ENCODE measurements at regions not wholly inside any gene's neighbourhood (a gene's known extent, or its start where the extent isn't known, plus 50 kb on each side); places are given as distances from the start of the nearest gene placed in this dataset.

GRCh38 chr5:171600741-171601265, 181.4 kb downstream of the FGF18 start:
- ChIA-PET POLR2A (ENCODE audit: unreplicated experiment) (no interaction called here), CTCF (no interaction called here)
- Histone ChIP-seq H3K9me1 (ENCODE audit: insufficient read depth, low read length) (no peaks in the 10 kb centered on the region; the same call in 1 of the 2 replicates), H3K36me3 (ENCODE audit: control insufficient read depth, insufficient read depth, low read length) (no peaks in the 10 kb centered on the region), H2AK9ac (replicated peaks; ENCODE audit: low read depth, low read length, poor library complexity) (no peak overlapping the region), H2BK20ac (ENCODE audit: low read depth, low read length) (no peak overlapping the region), H2AK5ac (ENCODE audit: low read depth, low read length) (no peak overlapping the region), H3K4ac (ENCODE audit: low read depth, low read length) (no peak overlapping the region), H2AFZ (replicated peaks; ENCODE audit: low read length, poor library complexity) (no peak overlapping the region), H2BK5ac (ENCODE audit: low read depth, low read length, poor library complexity, severe bottlenecking) (no peak overlapping the region), H3K4me1 (ENCODE audit: control insufficient read depth, insufficient read depth, low read length) (peaks cover 3% of the 10 kb centered on the region; the same call in 1 of the 2 replicates), H3K9me3 (ENCODE audit: control insufficient read depth, insufficient read depth, low read length) (peaks cover 2% of the 10 kb centered on the region; the same call in 1 of the 2 replicates), H3K4me3 (ENCODE audit: insufficient read depth, low read depth, low read length) (no peak overlapping the region), H4K91ac (ENCODE audit: insufficient read depth, low read depth, low read length) (no peak overlapping the region), H3K18ac (ENCODE audit: low read depth, low read length) (no peak overlapping the region), H4K8ac (ENCODE audit: low read depth in 2 of 2, low read length in 2 of 2) (no peak overlapping the region), H3K56ac (ENCODE audit: extremely low read depth, insufficient read depth, low read length) (no peak overlapping the region), H4K20me1 (ENCODE audit: insufficient read depth, low read length) (peaks cover 3% of the 10 kb centered on the region; the same call in 1 of the 2 replicates), H3K9ac (ENCODE audit: low read depth, low read length) (no peak overlapping the region), H3K27me3 (ENCODE audit: control insufficient read depth, insufficient read depth, low read length) (peaks cover 15% of the 10 kb centered on the region), H3K23ac (ENCODE audit: low read depth, low read length) (no peak overlapping the region), H3K4me2 (ENCODE audit: low read depth, low read length) (no peak overlapping the region), H2BK120ac (ENCODE audit: low read depth, low read length) (no peak overlapping the region), H3K27ac (ENCODE audit: insufficient read depth, low read length) (no peak overlapping the region), H4K5ac (ENCODE audit: low read depth, low read length) (no peak overlapping the region), H2BK15ac (ENCODE audit: low read depth, low read length) (no peak overlapping the region), H3K14ac (replicated peaks; ENCODE audit: low read depth, low read length) (no peak overlapping the region), H3K79me1 (ENCODE audit: low read depth in 1 of 2, low read length in 2 of 2) (no peaks in the 10 kb centered on the region)
- no peak for ATAC-seq (ENCODE audit: low read depth)
- no TSS peak for BruUV-seq (replicated peaks)
- DNase-seq, result peak; percentile 16
- intact Hi-C loops (cut with micrococcal nuclease), result no loop called here
- 0% methylated on average over 1 of the region's 8 CpGs; no CpG with 5 or more reads in 1 of the 2 experiments for WGBS, 2 experiments (ENCODE audit: extremely low coverage in 2 of 2, insufficient read length in 1 of 2)
- in situ Hi-C loops (cut with MboI; ENCODE audit: low sequenced_read_pairs), result loop anchor here (25.0 kb wide), 1 partner anchor 436 kb away; no protein-coding TSS in a partner anchor
- dilution Hi-C loops (cut with HindIII; ENCODE audit: low sequenced_read_pairs, unreplicated experiment), result no loop called here
- TF ChIP-seq SMC3 (IDR thresholded peaks at IDR 0.05; ENCODE audit: low read depth, low read length) (no peak), RCOR1 (IDR thresholded peaks at IDR 0.05; ENCODE audit: insufficient replicate concordance, low read length) (no peak), BHLHE40 (IDR thresholded peaks at IDR 0.05; ENCODE audit: low read depth, low read length) (no peak), NFE2L2 (IDR thresholded peaks at IDR 0.05; ENCODE audit: low read depth, low read length) (no peak), MAZ (IDR thresholded peaks at IDR 0.05; ENCODE audit: borderline replicate concordance, low read depth, low read length) (no peak), RAD21 (IDR thresholded peaks at IDR 0.05; ENCODE audit: low read length) (no peak), POLR2A (IDR thresholded peaks at IDR 0.05; ENCODE audit: low read depth, low read length) (no peak), MXI1 (IDR thresholded peaks at IDR 0.05; ENCODE audit: borderline replicate concordance, low read depth, low read length) (no peak)
- TF ChIP-seq, protein P1, sequence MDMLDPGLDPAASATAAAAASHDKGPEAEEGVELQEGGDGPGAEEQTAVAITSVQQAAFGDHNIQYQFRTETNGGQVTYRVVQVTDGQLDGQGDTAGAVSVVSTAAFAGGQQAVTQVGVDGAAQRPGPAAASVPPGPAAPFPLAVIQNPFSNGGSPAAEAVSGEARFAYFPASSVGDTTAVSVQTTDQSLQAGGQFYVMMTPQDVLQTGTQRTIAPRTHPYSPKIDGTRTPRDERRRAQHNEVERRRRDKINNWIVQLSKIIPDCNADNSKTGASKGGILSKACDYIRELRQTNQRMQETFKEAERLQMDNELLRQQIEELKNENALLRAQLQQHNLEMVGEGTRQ (IDR thresholded peaks at IDR 0.05; ENCODE audit: low read depth, low read length), result no peak
